ENCODE measurements at regions not wholly inside any gene's neighbourhood (a gene's known extent, or its start where the extent isn't known, plus 50 kb on each side); places are given as distances from the start of the nearest gene placed in this dataset.

- H3K4me3 ChIP-seq (ENCODE audit: low read depth, low read length) = no peak overlapping the region
- no peak for DNase-seq (ENCODE audit: low read depth)
- H3K27me3 ChIP-seq (ENCODE audit: control insufficient read depth, insufficient read depth, low read length) = no peaks in the 10 kb centered on the region
- POLR2A ChIA-PET = no interaction called here
- CTCF ChIA-PET = interaction anchor here (0.6 kb wide), 1 partner anchor 1150 kb away, joined by 3 read pairs; no protein-coding TSS in a partner anchor
- H3K36me3 ChIP-seq (ENCODE audit: control insufficient read depth, insufficient read depth, low read length) = no peaks in the 10 kb centered on the region
- TF ChIP-seq CTCF (IDR thresholded peaks at IDR 0.05; ENCODE audit: insufficient read depth, low read depth, low read length) = no peak
These were observed 162.9 kb upstream of the SNX7 start for GRCh38 chr1:98498651-98499050.

- Histone ChIP-seq H3K27me3 (ENCODE audit: control insufficient read depth, insufficient read depth, low read length) (no peaks in the 10 kb centered on the region), H3K4me3 (ENCODE audit: low read depth, low read length) (no peak overlapping the region), H3K36me3 (ENCODE audit: control insufficient read depth, insufficient read depth, low read length) (no peaks in the 10 kb centered on the region)
- POLR2A ChIA-PET = no interaction called here
- no peak for TF ChIP-seq CTCF (IDR thresholded peaks at IDR 0.05; ENCODE audit: insufficient read depth, low read depth, low read length)
- no peak for DNase-seq (ENCODE audit: low read depth)
- CTCF ChIA-PET = no interaction called here
These were observed 164.0 kb upstream of the SNX7 start for GRCh38 chr1:98497497-98497896.

GRCh38 chr1:98496256-98496995 is 165.1 kb upstream of the SNX7 start:
- Histone ChIP-seq H3K4me3 (ENCODE audit: low read depth, low read length) (no peak overlapping the region), H3K27me3 (ENCODE audit: control insufficient read depth, insufficient read depth, low read length) (no peaks in the 10 kb centered on the region; the same call in 1 of the 2 replicates), H3K36me3 (ENCODE audit: control insufficient read depth, insufficient read depth, low read length) (no peaks in the 10 kb centered on the region)
- TF ChIP-seq CTCF (IDR thresholded peaks at IDR 0.05; ENCODE audit: insufficient read depth, low read depth, low read length) = no peak
- DNase-seq (ENCODE audit: low read depth) = peak; percentile 4
- ChIA-PET CTCF (interaction anchor here (0.7 kb wide), 1 partner anchor 942 kb away, joined by 3 read pairs; no protein-coding TSS in a partner anchor), POLR2A (no interaction called here)

- CTCF ChIA-PET = no interaction called here
- H3K36me3 ChIP-seq (ENCODE audit: control insufficient read depth, insufficient read depth, low read length) = no peaks in the 10 kb centered on the region
- POLR2A ChIA-PET = no interaction called here
- no peak overlapping the region for H3K4me3 ChIP-seq (ENCODE audit: low read depth, low read length)
- H3K27me3 ChIP-seq (ENCODE audit: control insufficient read depth, insufficient read depth, low read length) = no peaks in the 10 kb centered on the region; the same call in 1 of the 2 replicates
- no peak for DNase-seq (ENCODE audit: low read depth)
- no peak for TF ChIP-seq CTCF (IDR thresholded peaks at IDR 0.05; ENCODE audit: insufficient read depth, low read depth, low read length)
These were observed 168.1 kb upstream of the SNX7 start for GRCh38 chr1:98493469-98493868.

GRCh38 chr1:98490099-98490498 is 171.4 kb upstream of the SNX7 start:
- no peak for TF ChIP-seq CTCF (IDR thresholded peaks at IDR 0.05; ENCODE audit: insufficient read depth, low read depth, low read length)
- ChIA-PET CTCF (no interaction called here), POLR2A (no interaction called here)

More at GRCh38 chr1:98490099-98490498, 171.4 kb upstream of the SNX7 start:
- DNase-seq (ENCODE audit: low read depth) = no peak
- Histone ChIP-seq H3K4me3 (ENCODE audit: low read depth, low read length) (no peak overlapping the region), H3K36me3 (ENCODE audit: control insufficient read depth, insufficient read depth, low read length) (no peaks in the 10 kb centered on the region), H3K27me3 (ENCODE audit: control insufficient read depth, insufficient read depth, low read length) (no peaks in the 10 kb centered on the region; the same call in 1 of the 2 replicates)
